GM12878 (cell line): ENCODE measurements at regions not wholly inside any gene's neighbourhood (a gene's known extent, or its start where the extent isn't known, plus 50 kb on each side); places are given as distances from the start of the nearest gene placed in this dataset.

Source experiments
- EED ChIP-seq: sonication (generic); IDR thresholded peaks from 2 replicates; pipeline ENCODE4 v1.6.1; 2016; ENCODE audit warnings: antibody characterized with exemption, low read depth
- ESRRA ChIP-seq: IDR thresholded peaks from 2 replicates; pipeline ENCODE4 v1.6.1; 2012; ENCODE audit warnings: mild to moderate bottlenecking, low read length, improper control_type of control experiment
- FOS ChIP-seq: IDR thresholded peaks from 3 replicates; pipeline ENCODE4 v1.6.1; 2011; ENCODE audit warnings: borderline replicate concordance; ENCODE audit not compliant: insufficient read length; ENCODE audit errors: extremely low read depth
- HDAC2 ChIP-seq: fragments of 200-600 bp; sonication (generic); IDR thresholded peaks from 2 replicates; pipeline ENCODE4 v1.6.1; 2017
- IRF3 ChIP-seq: fragments of 450-650 bp; IDR thresholded peaks from 2 replicates; pipeline ENCODE4 v1.6.1; 2014; ENCODE audit warnings: mild to moderate bottlenecking
- MXI1 ChIP-seq: fragments of 150-350 bp; IDR thresholded peaks from 2 replicates; pipeline ENCODE4 v1.6.1; 2011; ENCODE audit warnings: low read depth, mild to moderate bottlenecking, inconsistent platforms, low read length, improper control_type of control experiment
- PAX5 ChIP-seq: IDR thresholded peaks from 2 replicates; pipeline ENCODE4 v1.6.1; 2011; ENCODE audit warnings: low read depth, low read length, borderline replicate concordance
- RELA ChIP-seq: fragments of 450-650 bp; IDR thresholded peaks from 2 replicates; pipeline ENCODE4 v1.8.0; 2014; ENCODE audit warnings: borderline replicate concordance; ENCODE audit not compliant: partially characterized antibody
- STAT1 ChIP-seq: fragments of 450-650 bp; conservative IDR thresholded peaks from 2 replicates; pipeline ENCODE4 v1.6.1; 2014; ENCODE audit warnings: antibody characterized with exemption, mild to moderate bottlenecking
- TF ChIP-seq, protein P1 (sequence below): IDR thresholded peaks from 2 replicates; pipeline ENCODE4 v1.6.1; 2012; ENCODE audit warnings: improper control_type of control experiment, low read depth, low read length; ENCODE audit not compliant: insufficient replicate concordance
- TF ChIP-seq, protein P2 (sequence below): fragments of 450-650 bp; IDR thresholded peaks from 2 replicates; pipeline ENCODE4 v1.6.1; 2016; ENCODE audit warnings: mild to moderate bottlenecking, moderate library complexity, borderline replicate concordance
- TF ChIP-seq, protein P3 (sequence below): IDR thresholded peaks from 2 replicates; pipeline ENCODE4 v1.6.1; 2011; ENCODE audit warnings: borderline replicate concordance, low read depth, mild to moderate bottlenecking, moderate library complexity, low read length; ENCODE audit not compliant: insufficient read depth, poor library complexity, severe bottlenecking

DNA sequence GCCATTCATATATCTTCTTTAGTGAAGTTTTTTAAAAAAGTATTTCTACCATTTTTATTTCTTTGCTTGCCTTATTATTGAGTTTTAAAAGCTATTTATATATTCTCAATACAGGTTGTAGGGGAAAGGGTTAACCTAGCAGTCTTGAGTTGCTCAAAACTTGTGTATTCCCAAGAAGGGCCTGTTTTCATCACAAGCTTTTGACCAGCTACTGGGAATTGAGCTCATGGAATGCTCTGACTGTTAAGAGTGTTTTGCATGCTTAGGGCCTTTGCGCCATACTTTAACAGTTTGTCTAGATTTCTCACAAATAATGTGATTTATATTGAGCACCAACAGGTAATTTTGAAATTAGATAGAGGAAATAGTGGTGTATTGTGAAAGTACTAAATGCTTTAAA is 72.0 kb upstream of the CALCR start (continued):
- TF ChIP-seq, protein P1, sequence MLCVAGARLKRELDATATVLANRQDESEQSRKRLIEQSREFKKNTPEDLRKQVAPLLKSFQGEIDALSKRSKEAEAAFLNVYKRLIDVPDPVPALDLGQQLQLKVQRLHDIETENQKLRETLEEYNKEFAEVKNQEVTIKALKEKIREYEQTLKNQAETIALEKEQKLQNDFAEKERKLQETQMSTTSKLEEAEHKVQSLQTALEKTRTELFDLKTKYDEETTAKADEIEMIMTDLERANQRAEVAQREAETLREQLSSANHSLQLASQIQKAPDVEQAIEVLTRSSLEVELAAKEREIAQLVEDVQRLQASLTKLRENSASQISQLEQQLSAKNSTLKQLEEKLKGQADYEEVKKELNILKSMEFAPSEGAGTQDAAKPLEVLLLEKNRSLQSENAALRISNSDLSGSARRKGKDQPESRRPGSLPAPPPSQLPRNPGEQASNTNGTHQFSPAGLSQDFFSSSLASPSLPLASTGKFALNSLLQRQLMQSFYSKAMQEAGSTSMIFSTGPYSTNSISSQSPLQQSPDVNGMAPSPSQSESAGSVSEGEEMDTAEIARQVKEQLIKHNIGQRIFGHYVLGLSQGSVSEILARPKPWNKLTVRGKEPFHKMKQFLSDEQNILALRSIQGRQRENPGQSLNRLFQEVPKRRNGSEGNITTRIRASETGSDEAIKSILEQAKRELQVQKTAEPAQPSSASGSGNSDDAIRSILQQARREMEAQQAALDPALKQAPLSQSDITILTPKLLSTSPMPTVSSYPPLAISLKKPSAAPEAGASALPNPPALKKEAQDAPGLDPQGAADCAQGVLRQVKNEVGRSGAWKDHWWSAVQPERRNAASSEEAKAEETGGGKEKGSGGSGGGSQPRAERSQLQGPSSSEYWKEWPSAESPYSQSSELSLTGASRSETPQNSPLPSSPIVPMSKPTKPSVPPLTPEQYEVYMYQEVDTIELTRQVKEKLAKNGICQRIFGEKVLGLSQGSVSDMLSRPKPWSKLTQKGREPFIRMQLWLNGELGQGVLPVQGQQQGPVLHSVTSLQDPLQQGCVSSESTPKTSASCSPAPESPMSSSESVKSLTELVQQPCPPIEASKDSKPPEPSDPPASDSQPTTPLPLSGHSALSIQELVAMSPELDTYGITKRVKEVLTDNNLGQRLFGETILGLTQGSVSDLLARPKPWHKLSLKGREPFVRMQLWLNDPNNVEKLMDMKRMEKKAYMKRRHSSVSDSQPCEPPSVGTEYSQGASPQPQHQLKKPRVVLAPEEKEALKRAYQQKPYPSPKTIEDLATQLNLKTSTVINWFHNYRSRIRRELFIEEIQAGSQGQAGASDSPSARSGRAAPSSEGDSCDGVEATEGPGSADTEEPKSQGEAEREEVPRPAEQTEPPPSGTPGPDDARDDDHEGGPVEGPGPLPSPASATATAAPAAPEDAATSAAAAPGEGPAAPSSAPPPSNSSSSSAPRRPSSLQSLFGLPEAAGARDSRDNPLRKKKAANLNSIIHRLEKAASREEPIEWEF = no peak
- TF ChIP-seq, protein P2, sequence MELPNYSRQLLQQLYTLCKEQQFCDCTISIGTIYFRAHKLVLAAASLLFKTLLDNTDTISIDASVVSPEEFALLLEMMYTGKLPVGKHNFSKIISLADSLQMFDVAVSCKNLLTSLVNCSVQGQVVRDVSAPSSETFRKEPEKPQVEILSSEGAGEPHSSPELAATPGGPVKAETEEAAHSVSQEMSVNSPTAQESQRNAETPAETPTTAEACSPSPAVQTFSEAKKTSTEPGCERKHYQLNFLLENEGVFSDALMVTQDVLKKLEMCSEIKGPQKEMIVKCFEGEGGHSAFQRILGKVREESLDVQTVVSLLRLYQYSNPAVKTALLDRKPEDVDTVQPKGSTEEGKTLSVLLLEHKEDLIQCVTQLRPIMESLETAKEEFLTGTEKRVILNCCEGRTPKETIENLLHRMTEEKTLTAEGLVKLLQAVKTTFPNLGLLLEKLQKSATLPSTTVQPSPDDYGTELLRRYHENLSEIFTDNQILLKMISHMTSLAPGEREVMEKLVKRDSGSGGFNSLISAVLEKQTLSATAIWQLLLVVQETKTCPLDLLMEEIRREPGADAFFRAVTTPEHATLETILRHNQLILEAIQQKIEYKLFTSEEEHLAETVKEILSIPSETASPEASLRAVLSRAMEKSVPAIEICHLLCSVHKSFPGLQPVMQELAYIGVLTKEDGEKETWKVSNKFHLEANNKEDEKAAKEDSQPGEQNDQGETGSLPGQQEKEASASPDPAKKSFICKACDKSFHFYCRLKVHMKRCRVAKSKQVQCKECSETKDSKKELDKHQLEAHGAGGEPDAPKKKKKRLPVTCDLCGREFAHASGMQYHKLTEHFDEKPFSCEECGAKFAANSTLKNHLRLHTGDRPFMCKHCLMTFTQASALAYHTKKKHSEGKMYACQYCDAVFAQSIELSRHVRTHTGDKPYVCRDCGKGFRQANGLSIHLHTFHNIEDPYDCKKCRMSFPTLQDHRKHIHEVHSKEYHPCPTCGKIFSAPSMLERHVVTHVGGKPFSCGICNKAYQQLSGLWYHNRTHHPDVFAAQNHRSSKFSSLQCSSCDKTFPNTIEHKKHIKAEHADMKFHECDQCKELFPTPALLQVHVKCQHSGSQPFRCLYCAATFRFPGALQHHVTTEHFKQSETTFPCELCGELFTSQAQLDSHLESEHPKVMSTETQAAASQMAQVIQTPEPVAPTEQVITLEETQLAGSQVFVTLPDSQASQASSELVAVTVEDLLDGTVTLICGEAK = no peak
- TF ChIP-seq FOS (no peak), RELA (no peak), STAT1 (no peak), ESRRA (no peak), MXI1 (no peak), PAX5 (no peak), EED (no peak), IRF3 (no peak), HDAC2 (no peak)
- TF ChIP-seq, protein P3, sequence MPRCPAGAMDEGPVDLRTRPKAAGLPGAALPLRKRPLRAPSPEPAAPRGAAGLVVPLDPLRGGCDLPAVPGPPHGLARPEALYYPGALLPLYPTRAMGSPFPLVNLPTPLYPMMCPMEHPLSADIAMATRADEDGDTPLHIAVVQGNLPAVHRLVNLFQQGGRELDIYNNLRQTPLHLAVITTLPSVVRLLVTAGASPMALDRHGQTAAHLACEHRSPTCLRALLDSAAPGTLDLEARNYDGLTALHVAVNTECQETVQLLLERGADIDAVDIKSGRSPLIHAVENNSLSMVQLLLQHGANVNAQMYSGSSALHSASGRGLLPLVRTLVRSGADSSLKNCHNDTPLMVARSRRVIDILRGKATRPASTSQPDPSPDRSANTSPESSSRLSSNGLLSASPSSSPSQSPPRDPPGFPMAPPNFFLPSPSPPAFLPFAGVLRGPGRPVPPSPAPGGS = no peak
